Esophagus squamous epithelium (tissue), 4 donors: ENCODE measurements at regions not wholly inside any gene's neighbourhood (a gene's known extent, or its start where the extent isn't known, plus 50 kb on each side); places are given as distances from the start of the nearest gene placed in this dataset.

Experiments
- POLR2A ChIP-seq, 4 donors: fragments of 450-650 bp; IDR thresholded peaks; one replicate each; pipeline ENCODE4 v1.6.1; 2017; ENCODE audit warnings: antibody characterized with exemption in 4 of 4, mild to moderate bottlenecking in 4 of 4, moderate library complexity in 3 of 4
- TF ChIP-seq, protein P1 (sequence below), 6 experiments: fragments of 450-650 bp in 4 of 6; fragments of 200-600 bp in 2 of 6; sonication (generic) in 2 of 6; IDR thresholded peaks; one replicate each; pipeline ENCODE4 v1.5.1; 2016 to 2019; ENCODE audit warnings: antibody characterized with exemption in 6 of 6, mild to moderate bottlenecking in 4 of 6, moderate library complexity in 4 of 6

DNA sequence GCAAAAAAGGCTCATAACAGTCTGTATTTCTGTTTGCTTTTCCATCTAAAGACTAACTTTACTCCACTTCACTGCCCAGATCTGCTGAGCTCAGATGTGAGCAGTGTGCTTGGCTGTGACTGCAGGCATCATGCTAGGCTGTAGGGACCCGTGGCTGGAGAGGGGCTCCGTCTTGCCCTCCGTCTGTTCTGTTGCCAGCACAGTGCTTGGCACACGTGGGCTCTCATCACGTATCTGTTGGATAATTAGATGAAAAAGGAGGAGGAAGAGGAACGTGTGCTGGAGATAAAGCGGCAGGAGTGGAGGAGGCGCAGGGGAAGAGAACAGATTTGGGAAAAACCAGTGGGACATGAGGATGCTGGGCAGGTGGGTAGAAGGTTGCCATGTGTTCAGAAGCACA lies 57.6 kb upstream of the IER3 start:
- no peak for TF ChIP-seq POLR2A (IDR thresholded peaks at IDR 0.05)
- TF ChIP-seq, protein P1, sequence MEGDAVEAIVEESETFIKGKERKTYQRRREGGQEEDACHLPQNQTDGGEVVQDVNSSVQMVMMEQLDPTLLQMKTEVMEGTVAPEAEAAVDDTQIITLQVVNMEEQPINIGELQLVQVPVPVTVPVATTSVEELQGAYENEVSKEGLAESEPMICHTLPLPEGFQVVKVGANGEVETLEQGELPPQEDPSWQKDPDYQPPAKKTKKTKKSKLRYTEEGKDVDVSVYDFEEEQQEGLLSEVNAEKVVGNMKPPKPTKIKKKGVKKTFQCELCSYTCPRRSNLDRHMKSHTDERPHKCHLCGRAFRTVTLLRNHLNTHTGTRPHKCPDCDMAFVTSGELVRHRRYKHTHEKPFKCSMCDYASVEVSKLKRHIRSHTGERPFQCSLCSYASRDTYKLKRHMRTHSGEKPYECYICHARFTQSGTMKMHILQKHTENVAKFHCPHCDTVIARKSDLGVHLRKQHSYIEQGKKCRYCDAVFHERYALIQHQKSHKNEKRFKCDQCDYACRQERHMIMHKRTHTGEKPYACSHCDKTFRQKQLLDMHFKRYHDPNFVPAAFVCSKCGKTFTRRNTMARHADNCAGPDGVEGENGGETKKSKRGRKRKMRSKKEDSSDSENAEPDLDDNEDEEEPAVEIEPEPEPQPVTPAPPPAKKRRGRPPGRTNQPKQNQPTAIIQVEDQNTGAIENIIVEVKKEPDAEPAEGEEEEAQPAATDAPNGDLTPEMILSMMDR (IDR thresholded peaks at IDR 0.05), result no peak
